Thymus (tissue), 11 donors: ENCODE measurements at regions not wholly inside any gene's neighbourhood (a gene's known extent, or its start where the extent isn't known, plus 50 kb on each side); places are given as distances from the start of the nearest gene placed in this dataset.

Source experiments
- DNase-seq, 9 donors: peaks; one replicate each; pipeline ENCODE4 v3.0.0-alpha.2; 2013; ENCODE audit warnings: low spot score in 9 of 9, low read depth in 6 of 9, missing footprints in 1 of 9
- H3K27ac ChIP-seq, 2 donors: one replicate each; pipeline ENCODE4 v1.5.1; 2013; ENCODE audit warnings: control low read depth in 1 of 2, low read depth in 1 of 2, low read length in 1 of 2, mild to moderate bottlenecking in 1 of 2, moderate library complexity in 1 of 2
- H3K27me3 ChIP-seq, 2 donors: one replicate each; pipeline ENCODE4 v1.5.1; 2013; ENCODE audit warnings: low read length in 1 of 2; ENCODE audit not compliant: control insufficient read depth in 2 of 2, insufficient read depth in 1 of 2
- H3K36me3 ChIP-seq, 2 donors: one replicate each; pipeline ENCODE4 v1.5.1; 2013; ENCODE audit warnings: low read length in 1 of 2, mild to moderate bottlenecking in 1 of 2, moderate library complexity in 1 of 2; ENCODE audit not compliant: control insufficient read depth in 2 of 2, insufficient read depth in 2 of 2
- H3K4me1 ChIP-seq, 2 donors: one replicate each; pipeline ENCODE4 v1.5.1; 2013; ENCODE audit warnings: low read length in 2 of 2; ENCODE audit not compliant: control insufficient read depth in 2 of 2, insufficient read depth in 2 of 2
- H3K4me3 ChIP-seq, 2 donors: one replicate each; pipeline ENCODE4 v1.5.1; 2013; ENCODE audit warnings: low read length in 2 of 2, control low read depth in 1 of 2, mild to moderate bottlenecking in 1 of 2
- H3K9me3 ChIP-seq, 2 donors: one replicate each; pipeline ENCODE4 v1.5.1; 2013; ENCODE audit warnings: low read length in 1 of 2, mild to moderate bottlenecking in 1 of 2; ENCODE audit not compliant: control insufficient read depth in 2 of 2, insufficient read depth in 1 of 2
- WGBS: extraction: QIAGEN DNeasy Blood & Tissue Kit; methylation state at CpG from one replicate; pipeline ENCODE4 v1.1.7; 2013; 5-methylcytosine and 5-hydroxymethylcytosine counted together
- donor health status: healthy.

- Histone ChIP-seq H3K4me3 (no peak overlapping the region), H3K36me3 (no peaks in the 10 kb centered on the region), H3K27ac (no peak overlapping the region), H3K4me1 (peaks cover 4 to 6% of the 10 kb centered on the region in 2 donors), H3K9me3 (peaks cover 0 to 3% of the 10 kb centered on the region in 2 donors), H3K27me3 (no peaks in the 10 kb centered on the region)
- WGBS: 52% methylated on average over 1 of the region's 1 CpG
- no peak for DNase-seq
Measured at GRCh38 chr20:19074356-19074755, 138.1 kb upstream of the SLC24A3 start.

DNA sequence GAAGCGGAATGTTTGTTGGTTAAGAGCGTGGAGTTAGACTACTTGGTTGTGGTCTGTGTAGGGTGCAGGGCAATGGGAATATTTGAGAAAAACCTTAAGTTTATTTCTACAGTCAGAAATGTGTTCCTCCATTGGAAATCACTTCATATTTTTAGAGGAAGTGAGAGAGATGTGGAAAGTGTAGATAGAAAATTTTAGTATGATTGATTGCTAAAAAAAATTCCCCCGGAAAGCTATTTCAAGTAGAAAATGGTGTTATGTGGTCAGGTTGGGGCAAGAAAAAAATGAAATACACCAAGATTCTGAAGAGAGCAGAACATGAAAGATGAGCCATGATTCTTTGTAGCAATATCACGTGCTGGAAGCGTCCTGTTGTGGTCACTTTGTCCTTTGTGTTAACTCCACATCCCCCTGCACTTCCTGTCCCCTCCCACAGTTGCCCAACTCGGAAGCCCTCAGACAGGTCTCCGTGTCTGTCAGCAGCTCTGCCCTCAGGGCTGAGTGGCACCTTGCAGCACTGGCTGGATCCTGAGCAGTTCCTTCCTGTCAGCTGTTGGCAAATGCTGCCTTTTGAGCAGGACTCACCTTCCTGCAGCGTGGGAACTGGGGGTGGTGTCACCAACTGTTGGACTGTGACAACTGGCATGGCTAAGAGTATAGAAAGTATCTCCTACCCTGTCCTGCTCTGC is 137.5 kb upstream of the SLC24A3 start:
- Histone ChIP-seq H3K9me3 (peaks cover 0 to 3% of the 10 kb centered on the region in 2 donors), H3K27ac (no peak overlapping the region), H3K36me3 (no peaks in the 10 kb centered on the region), H3K4me1 (peaks cover 4 to 6% of the 10 kb centered on the region in 2 donors), H3K27me3 (no peaks in the 10 kb centered on the region), H3K4me3 (no peak overlapping the region)
- peak in 6 of 9 donors; percentile 4 to 58 (median 18) for DNase-seq
- 12% methylated on average over 8 of the region's 8 CpGs for WGBS

DNA sequence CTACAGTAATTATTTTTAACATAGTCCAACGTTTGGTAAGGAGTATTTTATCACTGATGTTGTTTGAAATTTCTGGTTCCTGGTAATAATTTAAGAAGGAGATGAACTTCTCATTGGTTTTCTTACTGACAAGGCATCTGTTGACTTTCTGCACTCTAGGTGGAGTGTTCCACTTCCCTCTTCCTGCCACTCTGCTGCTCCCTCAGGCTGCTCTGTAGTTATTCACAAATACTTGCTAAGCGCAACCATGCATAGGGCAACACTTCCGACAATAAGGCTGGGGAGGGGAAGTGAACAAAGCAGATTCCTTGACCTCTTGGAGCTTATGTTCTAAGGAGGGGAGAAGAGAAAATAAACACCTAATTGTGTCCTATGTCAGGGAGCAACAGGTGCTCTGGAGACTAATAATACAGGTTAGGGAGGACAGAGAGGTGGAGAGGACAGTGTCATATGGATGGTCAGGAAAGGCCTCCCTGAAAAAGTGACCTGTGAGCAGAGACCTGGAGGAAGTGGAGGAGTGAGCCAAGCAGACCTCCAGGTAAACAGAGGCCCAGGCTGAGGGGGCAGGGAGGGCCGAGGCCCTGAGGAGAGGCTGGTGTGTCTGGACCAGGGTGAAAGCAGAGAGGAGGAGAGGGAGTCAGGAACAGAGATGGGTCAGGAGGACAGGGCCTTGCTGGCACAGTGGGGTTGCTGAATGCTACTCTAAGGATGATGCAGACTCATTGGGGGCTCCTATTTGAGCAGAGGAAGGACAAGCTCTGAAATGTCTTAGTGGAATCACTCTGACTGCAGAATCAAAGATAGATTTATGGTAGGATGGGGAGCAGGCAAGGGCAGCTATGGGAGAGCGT is 134.8 kb upstream of the SLC24A3 start:
- no peak overlapping the region for H3K4me3 ChIP-seq
- peaks cover 4 to 6% of the 10 kb centered on the region in 2 donors for H3K4me1 ChIP-seq
- DNase-seq: no peak
- H3K9me3 ChIP-seq: peaks cover 0 to 3% of the 10 kb centered on the region in 2 donors
- WGBS: 77% methylated on average over 5 of the region's 5 CpGs
- H3K27me3 ChIP-seq: no peaks in the 10 kb centered on the region
- no peak overlapping the region for H3K27ac ChIP-seq
- H3K36me3 ChIP-seq: no peaks in the 10 kb centered on the region

GRCh38 chr20:19078448-19079373 is 133.7 kb upstream of the SLC24A3 start:
- no peak overlapping the region for H3K4me3 ChIP-seq
- peaks cover 4 to 6% of the 10 kb centered on the region in 2 donors for H3K4me1 ChIP-seq
- H3K27me3 ChIP-seq: no peaks in the 10 kb centered on the region
- 88% methylated on average over 7 of the region's 7 CpGs for WGBS
- no peaks in the 10 kb centered on the region for H3K36me3 ChIP-seq
- no peak overlapping the region for H3K27ac ChIP-seq
- H3K9me3 ChIP-seq: peaks cover 0 to 3% of the 10 kb centered on the region in 2 donors
- DNase-seq: no peak

DNA sequence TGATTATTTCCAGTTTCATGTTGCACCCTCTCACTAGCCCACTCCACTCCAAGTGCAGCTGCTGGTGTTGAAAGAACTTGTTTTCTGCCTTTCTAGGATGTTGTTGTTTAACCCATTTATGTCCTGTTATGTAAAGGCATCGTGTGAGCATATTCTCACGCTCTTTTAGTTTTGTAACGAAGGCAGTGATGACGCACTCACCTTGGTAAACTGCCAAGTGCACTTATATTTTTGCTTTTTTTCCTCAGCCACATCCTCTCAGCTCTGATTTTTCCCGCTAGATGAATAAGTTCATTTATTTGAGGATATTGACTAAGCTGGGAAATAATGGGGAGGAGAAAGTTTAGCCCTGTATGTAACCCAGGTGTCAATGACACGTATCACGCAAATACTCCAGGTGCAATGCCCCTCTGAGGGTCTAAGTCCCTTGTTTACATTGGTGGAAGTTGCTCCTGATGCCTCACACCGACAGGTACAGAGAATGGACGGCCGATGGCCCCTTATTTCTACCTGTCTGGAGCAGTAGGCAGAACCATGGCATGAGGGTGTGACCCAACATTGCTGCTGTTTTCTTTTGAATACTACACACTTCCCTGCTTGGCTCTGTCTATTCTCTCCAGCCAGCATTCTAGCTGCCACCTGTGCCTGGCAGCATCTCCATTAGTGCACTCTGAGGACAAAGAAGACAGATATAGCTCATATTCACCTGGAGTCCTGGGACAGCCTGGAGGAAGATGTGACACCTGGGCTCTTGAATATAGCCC is 132.7 kb upstream of the SLC24A3 start:
- Histone ChIP-seq H3K36me3 (no peaks in the 10 kb centered on the region), H3K9me3 (peaks cover 0 to 3% of the 10 kb centered on the region in 2 donors), H3K27me3 (no peaks in the 10 kb centered on the region), H3K4me1 (peaks cover 4 to 6% of the 10 kb centered on the region in 2 donors), H3K27ac (no peak overlapping the region), H3K4me3 (no peak overlapping the region)
- no peak for DNase-seq
- WGBS: 84% methylated on average over 10 of the region's 10 CpGs

DNA sequence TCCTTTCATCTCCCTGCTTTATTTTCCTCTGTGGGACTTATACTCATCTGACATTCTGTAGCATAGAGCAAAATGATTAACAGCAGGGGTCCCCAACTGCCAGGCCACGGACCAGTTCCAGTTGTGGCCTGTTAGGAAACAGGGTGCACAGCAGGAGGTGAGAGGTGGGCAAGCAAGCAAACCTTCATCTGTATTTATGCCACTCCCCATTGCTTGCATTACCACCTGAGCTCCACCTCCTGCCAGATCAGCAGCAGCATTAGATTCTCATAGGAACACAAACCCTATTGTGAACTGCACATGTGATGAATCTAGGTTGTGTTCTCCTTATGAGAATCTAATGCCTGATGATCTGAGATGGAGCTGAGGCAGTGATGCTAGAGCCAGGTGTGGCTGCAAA is 130.5 kb upstream of the SLC24A3 start:
- Histone ChIP-seq H3K27ac (no peak overlapping the region), H3K9me3 (no peaks in the 10 kb centered on the region), H3K4me3 (no peak overlapping the region), H3K4me1 (no peaks in the 10 kb centered on the region), H3K36me3 (no peaks in the 10 kb centered on the region), H3K27me3 (no peaks in the 10 kb centered on the region)
- no peak for DNase-seq
- 87% methylated on average over 1 of the region's 1 CpG for WGBS

- 85% methylated on average over 8 of the region's 8 CpGs for WGBS
- no peak for DNase-seq
- Histone ChIP-seq H3K36me3 (no peaks in the 10 kb centered on the region), H3K4me1 (no peaks in the 10 kb centered on the region), H3K9me3 (no peaks in the 10 kb centered on the region), H3K27ac (no peak overlapping the region), H3K4me3 (no peak overlapping the region), H3K27me3 (no peaks in the 10 kb centered on the region)
Measured at GRCh38 chr20:19083136-19083621, 129.3 kb upstream of the SLC24A3 start.

DNA sequence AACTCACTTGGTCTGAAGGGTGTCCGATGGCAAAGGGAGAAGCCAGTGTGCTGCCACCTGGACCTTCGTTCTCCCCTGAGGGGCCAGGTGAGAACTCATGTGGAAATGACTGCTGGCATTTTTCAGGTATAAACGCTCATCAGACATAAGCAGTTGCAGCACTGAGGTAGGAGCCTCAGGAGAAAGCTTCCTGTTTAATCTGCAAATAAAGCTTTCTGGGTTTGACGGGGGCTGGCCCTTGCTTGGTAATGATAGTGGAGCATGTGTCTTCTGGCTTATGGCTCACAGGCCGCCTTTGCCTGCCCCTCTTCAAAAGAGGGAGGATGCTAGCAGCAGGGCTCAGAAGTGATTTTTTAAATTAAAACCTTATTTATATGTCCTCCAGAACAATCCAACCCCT is 122.1 kb upstream of the SLC24A3 start:
- no peak for DNase-seq
- no peaks in the 10 kb centered on the region for H3K4me1 ChIP-seq
- 97% methylated on average over 5 of the region's 5 CpGs for WGBS
- H3K4me3 ChIP-seq: no peak overlapping the region
- H3K27me3 ChIP-seq: no peaks in the 10 kb centered on the region
- H3K9me3 ChIP-seq: no peaks in the 10 kb centered on the region
- H3K36me3 ChIP-seq: no peaks in the 10 kb centered on the region
- H3K27ac ChIP-seq: no peak overlapping the region
